ENCODE measurements at regions not wholly inside any gene's neighbourhood (a gene's known extent, or its start where the extent isn't known, plus 50 kb on each side); places are given as distances from the start of the nearest gene placed in this dataset.

GRCh38 chr6:156283091-156283490 lies 494.1 kb upstream of the ARID1B start:
- no peak for DNase-seq (ENCODE audit: low spot score in 2 of 2)
- TF ChIP-seq CTCF (IDR thresholded peaks at IDR 0.05) = no peak
- H3K36me3 ChIP-seq = no peaks in the 10 kb centered on the region
- no peaks in the 10 kb centered on the region for H3K9me3 ChIP-seq
- intact Hi-C loops (cut with DNase I; ENCODE audit: low total_unique reads) = loop anchor here (5.0 kb wide), 1 partner anchor 651 kb away; no protein-coding TSS in a partner anchor
- H3K4me3 ChIP-seq = no peak overlapping the region
- H3K27me3 ChIP-seq = no peaks in the 10 kb centered on the region
- no peak overlapping the region for H3K27ac ChIP-seq
- H3K4me1 ChIP-seq = no peaks in the 10 kb centered on the region

- Histone ChIP-seq H3K4me1 (no peaks in the 10 kb centered on the region), H3K4me3 (no peak overlapping the region), H3K36me3 (no peaks in the 10 kb centered on the region), H3K27me3 (no peaks in the 10 kb centered on the region), H3K9me3 (no peaks in the 10 kb centered on the region), H3K27ac (no peak overlapping the region)
- TF ChIP-seq POLR2A (IDR thresholded peaks at IDR 0.05) (no peak), POLR2AphosphoS5 (IDR thresholded peaks at IDR 0.05) (no peak), CTCF (IDR thresholded peaks at IDR 0.05) (no peak)
- DNase-seq (ENCODE audit: low spot score in 2 of 2) = no peak
- intact Hi-C loops (cut with DNase I; ENCODE audit: low total_unique reads) = loop anchor here (5.0 kb wide), 1 partner anchor 650 kb away; no protein-coding TSS in a partner anchor
These were observed 495.1 kb upstream of the ARID1B start for GRCh38 chr6:156282087-156282486.

GRCh38 chr6:156281266-156281665 lies 495.9 kb upstream of the ARID1B start:
- intact Hi-C loops (cut with DNase I; ENCODE audit: low total_unique reads) = loop anchor here (5.0 kb wide), 1 partner anchor 649 kb away; no protein-coding TSS in a partner anchor
- no peak overlapping the region for H3K27ac ChIP-seq
- no peak for DNase-seq (ENCODE audit: low spot score in 2 of 2)
- H3K9me3 ChIP-seq = no peaks in the 10 kb centered on the region
- no peaks in the 10 kb centered on the region for H3K36me3 ChIP-seq
- no peaks in the 10 kb centered on the region for H3K27me3 ChIP-seq
- no peak overlapping the region for H3K4me3 ChIP-seq
- no peaks in the 10 kb centered on the region for H3K4me1 ChIP-seq
- no peak for TF ChIP-seq POLR2A (IDR thresholded peaks at IDR 0.05)
- no peak for TF ChIP-seq CTCF (IDR thresholded peaks at IDR 0.05)
- TF ChIP-seq POLR2AphosphoS5 (IDR thresholded peaks at IDR 0.05) = no peak

- DNase-seq (ENCODE audit: low spot score in 2 of 2) = no peak
- H3K9me3 ChIP-seq = no peaks in the 10 kb centered on the region
- TF ChIP-seq POLR2A (IDR thresholded peaks at IDR 0.05) (no peak), POLR2AphosphoS5 (IDR thresholded peaks at IDR 0.05) (no peak), CTCF (IDR thresholded peaks at IDR 0.05) (no peak)
- intact Hi-C loops (cut with DNase I; ENCODE audit: low total_unique reads) = loop anchor here (5.0 kb wide), 1 partner anchor 648 kb away; no protein-coding TSS in a partner anchor
- H3K36me3 ChIP-seq = no peaks in the 10 kb centered on the region
- no peak overlapping the region for H3K4me3 ChIP-seq
- H3K27me3 ChIP-seq = no peaks in the 10 kb centered on the region
- H3K27ac ChIP-seq = no peak overlapping the region
- H3K4me1 ChIP-seq = no peaks in the 10 kb centered on the region
These were observed 497.1 kb upstream of the ARID1B start for GRCh38 chr6:156280065-156280464.

- intact Hi-C loops (cut with DNase I; ENCODE audit: low total_unique reads) = no loop called here
- Histone ChIP-seq H3K4me1 (no peaks in the 10 kb centered on the region), H3K36me3 (no peaks in the 10 kb centered on the region), H3K4me3 (no peak overlapping the region), H3K27me3 (no peaks in the 10 kb centered on the region), H3K27ac (no peak overlapping the region), H3K9me3 (no peaks in the 10 kb centered on the region)
- DNase-seq (ENCODE audit: low spot score in 2 of 2) = no peak
- no peak for TF ChIP-seq CTCF (IDR thresholded peaks at IDR 0.05)
- TF ChIP-seq POLR2A (IDR thresholded peaks at IDR 0.05) = no peak
- no peak for TF ChIP-seq POLR2AphosphoS5 (IDR thresholded peaks at IDR 0.05)
These were observed 497.8 kb upstream of the ARID1B start for GRCh38 chr6:156279261-156279969.

Data from breast epithelium (tissue), 4 donors.